Stimulated activated CD8-positive, alpha-beta memory T cell treated with anti-CD3 and anti-CD28 coated beads, Interleukin-4, amount 100 ng/mL, for 24 hours (primary cell): ENCODE measurements at regions not wholly inside any gene's neighbourhood (a gene's known extent, or its start where the extent isn't known, plus 50 kb on each side); places are given as distances from the start of the nearest gene placed in this dataset.

Experiments used
- DNase-seq: peaks from one replicate; pipeline ENCODE4 v3.0.0-alpha.2; 2020; ENCODE audit warnings: low read depth

DNA sequence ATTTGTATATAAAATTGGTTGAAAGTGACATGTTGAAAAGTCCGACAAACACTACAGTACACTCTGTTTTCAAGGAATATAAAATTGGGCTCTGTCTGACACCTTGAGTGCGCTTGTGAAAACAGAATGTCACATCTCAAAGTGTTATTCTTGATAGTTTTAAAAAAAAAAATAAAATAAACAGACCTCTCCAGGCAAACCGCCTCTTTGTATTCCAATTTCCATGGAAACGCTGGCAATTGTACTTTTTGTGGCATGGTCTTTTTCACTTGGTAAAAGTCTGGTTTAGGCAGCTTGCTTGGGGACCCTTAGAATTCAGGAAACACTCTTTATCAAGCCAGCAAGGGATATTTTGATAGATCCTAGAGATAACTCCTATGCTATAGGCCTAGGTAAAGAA lies 302.5 kb downstream of the RAB28 start:
- no peak for DNase-seq

DNA sequence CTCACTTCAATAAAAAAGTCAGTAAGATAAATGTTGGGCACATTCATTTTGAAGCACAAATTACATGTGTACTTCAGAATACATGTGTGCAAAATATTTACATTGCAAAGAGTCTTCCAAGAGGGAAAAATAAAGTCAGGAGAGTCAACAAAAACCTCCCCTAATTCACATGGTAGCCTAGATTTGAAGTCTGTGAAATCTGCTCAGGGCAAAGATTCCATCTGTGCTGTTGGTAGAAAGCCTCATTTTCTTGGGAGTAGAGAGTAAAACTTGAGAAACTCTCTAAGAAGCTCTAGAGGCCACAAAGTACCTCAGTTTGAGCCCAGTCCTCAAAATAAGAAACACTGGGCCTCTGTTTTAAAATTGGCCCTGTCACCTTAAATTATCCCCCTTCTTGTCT lies 303.4 kb downstream of the RAB28 start:
- no peak for DNase-seq

DNA sequence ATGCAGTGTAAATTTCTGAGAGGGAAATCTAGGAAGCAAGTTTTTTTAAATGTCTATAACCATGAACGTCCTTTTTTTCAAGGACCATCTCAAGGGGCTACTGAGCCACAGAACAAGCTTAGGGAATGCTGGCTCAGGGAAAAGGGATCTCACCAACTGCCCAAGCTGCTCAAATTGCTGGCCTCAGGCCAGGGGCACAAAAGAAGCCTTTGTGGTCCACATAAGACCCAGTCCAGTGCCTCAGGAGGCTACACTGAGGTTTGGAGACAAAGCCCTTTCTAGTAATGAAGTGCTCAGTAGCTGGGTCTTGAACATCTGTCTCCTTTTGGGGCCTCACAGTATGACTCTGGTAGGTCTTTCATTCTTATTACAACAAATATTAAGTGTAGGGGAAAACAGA lies 305.5 kb downstream of the RAB28 start:
- DNase-seq, result no peak

DNA sequence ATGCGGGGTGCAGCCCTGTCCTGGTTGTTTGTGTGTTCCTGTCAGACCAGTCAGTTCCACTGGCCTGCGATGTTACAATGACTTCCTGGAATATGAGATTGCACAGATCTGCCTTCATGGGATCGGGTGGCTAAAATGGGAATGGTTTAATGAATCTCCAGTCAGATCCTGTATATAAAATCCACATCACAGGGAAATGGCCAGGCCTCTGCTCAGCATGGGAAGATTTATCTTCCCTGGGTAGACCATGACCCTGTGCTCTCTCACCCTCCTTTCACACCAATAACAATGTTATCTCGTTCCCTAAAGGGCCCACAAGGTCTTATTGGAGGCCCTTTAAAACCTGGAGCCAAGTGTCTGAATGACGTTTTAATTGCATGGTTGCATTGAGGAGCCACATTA lies 307.4 kb downstream of the RAB28 start:
- no peak for DNase-seq

DNA sequence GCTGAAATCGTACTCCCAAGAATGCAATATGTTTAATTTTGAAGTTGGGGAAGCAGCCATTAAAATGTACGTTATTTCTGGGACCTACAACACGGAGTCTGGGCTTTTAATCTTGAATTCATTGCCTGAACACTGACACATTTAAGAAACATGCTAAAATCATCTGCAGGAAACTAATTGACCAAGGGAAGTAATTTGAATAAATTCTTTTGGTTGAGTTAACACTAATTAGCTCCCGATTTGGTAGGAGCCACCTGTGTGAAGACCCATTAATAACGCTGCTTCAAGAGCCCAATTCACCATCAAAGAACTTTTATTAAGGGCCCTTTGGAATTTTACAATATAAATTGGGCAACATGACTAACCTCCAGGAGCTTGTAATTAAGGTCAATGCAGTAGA lies 309.2 kb downstream of the RAB28 start:
- DNase-seq, result no peak

- no peak for DNase-seq
Measured at GRCh38 chr4:13174001-13174400, 310.1 kb downstream of the RAB28 start.

GRCh38 chr4:13171292-13172057 lies 312.7 kb downstream of the RAB28 start:
- DNase-seq, result no peak

DNA sequence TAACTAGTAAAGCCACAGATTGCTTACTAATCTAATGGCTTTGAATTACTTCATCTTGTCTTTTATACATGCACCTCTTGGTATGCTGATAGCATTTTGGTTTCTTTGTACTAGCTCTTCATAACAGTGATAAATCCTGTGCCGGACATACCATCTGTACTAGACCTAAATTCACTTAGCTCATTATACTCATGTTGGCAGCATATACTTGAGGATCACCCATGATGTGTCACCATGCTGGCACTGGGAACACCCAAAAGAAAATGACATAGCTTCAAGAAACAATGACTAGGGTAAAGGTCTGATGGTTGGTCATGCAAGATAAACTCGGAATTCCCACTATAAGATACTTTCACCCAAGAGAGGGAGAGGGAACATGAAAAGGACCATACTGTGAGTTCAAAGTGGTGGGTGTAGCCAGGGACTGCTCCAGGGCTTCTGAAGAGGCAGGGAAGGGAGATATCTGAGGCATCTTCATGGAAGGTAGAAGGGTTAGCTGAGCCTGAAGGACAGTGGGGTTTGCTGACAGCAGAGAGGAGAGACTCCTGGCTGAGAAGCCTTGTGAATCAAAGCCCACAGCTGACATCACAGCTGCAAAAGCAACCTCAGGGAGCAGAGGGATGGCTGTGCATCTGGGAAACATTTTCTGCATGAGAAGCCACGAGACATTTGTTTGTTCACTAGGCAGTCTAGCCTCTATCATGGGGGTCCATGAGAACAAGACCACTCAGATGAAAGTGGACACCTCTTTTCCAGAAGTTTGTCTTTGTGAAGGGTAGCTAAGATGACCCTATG lies 314.2 kb downstream of the RAB28 start:
- no peak for DNase-seq

- no peak for DNase-seq
Measured at GRCh38 chr4:13168326-13168725, 315.8 kb downstream of the RAB28 start.

GRCh38 chr4:13166214-13166613 lies 317.9 kb downstream of the RAB28 start:
- DNase-seq, result no peak

DNA sequence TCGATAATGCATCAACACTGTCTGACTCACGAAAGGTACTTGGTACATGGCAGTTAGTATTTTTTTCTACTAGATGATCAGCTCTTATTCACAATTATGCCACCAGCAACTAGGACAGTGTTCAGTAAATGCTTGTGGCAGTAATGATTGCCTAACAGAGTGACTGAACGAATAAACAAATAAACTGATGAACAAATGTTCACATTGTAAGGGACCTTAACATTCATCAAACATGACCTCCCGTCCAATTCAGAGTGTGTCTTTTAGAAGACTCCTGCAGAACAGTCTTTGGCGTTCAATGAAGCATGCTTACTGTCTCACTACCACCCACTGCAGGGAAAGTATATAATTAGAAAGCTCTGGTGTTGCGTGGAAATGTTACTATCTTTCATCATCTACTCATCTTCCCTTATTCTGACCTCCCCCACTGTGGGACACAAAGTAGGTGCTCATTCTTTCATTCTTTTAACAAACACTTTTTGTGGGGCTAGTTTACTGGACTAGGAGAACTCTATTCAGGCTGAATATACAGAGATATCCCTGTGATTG lies 319.3 kb downstream of the RAB28 start:
- DNase-seq, result no peak

DNA sequence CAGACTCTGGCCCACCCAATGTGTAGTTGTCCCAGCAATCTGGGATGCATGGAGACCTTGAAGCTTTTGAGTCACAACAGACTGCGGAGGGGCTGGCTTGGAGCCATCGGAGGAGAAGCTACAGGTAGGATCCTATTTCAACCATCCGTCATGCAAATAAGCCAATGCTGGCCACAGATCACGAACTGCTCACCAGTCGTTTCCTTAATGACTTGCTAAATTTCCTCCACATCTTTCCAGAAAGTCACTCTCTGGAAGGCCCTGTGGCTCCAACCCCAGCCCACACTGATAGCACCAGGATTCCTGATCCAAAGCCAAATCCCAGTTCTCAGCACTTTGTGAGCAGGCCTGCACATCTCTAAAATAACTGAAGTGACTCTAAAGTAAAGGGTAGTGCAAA lies 321.3 kb downstream of the RAB28 start:
- no peak for DNase-seq

- no peak for DNase-seq
Measured at GRCh38 chr4:13160920-13161319, 323.2 kb downstream of the RAB28 start.

GRCh38 chr4:13159041-13159620 lies 325.0 kb downstream of the RAB28 start:
- DNase-seq, result no peak

DNA sequence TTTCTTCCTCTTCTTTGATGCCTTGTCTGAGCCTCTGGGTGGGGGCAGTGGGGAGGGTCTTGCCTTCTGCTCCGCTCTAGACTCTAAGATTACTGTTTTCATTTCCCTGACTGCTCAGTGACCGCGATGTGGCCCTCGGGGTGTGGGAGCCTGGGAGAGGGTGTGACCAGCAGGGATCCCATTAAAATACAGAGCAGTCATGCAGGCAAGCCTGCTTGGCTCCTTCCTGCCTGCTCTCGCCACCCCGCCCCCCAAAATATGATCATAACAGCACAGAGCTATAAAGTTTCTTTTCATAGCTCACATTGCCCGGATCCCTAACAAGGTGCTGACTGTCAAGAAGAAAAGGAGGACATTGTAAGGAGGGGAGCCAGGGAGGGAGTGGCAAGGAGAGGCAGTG lies 332.9 kb downstream of the RAB28 start:
- DNase-seq, result no peak

DNA sequence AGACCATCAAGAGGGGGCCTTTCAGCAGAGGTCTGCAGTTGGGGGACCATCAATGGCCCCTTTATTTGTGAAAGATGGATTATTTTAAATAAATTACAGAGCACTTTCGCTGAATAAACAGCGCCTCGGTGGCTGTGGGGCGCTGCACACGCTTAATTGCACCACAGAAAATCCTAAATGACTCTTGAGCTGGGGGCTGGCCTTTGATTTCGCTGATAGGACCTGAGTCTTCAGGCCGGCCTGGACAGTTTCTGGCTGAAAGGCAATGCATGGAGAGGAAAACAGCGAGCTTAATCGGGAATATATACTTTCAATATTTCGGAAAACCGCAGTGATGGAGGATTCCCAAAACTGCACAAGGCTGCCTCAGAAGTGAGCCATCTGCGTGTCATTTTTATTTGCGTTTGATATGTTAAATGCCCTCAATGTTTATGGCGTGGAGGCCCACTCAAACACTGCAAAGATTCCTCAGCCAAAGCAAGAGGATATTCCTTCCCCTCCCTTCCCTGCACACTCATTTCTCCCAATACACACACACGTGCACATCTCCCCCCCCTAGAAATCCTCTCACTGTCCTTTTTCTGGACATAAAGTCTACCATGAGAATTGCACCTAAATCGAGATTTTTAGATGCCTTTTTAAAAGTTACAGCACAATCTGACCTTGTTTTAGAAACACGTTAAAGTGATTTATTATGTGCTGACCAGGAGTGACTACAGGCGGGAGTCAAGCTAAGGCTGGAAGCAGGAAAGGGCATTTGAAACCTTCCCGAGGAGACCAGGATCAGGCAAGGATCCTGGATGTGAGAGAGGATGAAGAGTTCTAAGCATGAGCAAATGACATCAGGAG lies 340.7 kb downstream of the RAB28 start:
- DNase-seq, result no peak

DNA sequence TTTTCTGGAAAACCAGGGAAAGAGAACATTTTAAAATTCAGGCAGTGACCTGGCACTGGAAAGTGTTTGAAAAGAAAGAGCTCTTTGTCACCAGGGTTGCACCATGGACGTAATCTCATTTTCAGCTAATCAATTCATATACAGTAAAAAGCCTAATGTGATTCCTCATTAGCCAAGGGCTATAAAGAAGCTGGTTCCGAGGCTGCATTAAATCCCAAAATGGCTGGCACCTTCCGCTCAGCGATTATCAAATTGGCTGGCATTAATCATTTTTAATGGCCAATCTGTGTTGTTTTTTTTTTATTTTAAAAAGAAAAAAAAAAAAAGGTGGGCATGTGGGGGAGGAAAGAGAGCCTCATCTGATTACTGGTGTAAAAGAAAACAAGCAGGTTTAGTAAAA lies 341.4 kb downstream of the RAB28 start:
- no peak for DNase-seq

GRCh38 chr4:13142191-13142590 lies 341.9 kb downstream of the RAB28 start:
- no peak for DNase-seq

- no peak for DNase-seq
Measured at GRCh38 chr4:13137390-13137789, 346.8 kb downstream of the RAB28 start.

DNA sequence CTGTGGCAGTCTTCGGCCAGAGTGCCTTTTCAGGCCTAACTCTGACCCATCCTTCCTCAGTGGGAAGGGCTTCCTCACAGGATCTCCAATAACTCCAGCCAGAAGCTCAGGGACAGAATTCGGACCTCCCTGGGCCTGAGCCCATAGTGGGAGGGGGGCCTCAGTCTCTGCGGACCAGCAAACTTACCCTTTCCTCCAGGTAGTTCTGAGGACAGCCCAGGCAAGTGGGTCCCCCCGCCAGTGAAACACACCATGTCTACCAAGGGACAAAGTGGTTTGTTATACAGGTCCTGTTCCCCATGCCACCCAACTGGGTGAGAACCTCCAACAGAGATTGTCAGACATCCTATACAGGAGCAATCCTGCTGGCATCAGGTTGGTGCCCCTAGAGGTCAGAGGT lies 350.4 kb downstream of the RAB28 start:
- no peak for DNase-seq

DNA sequence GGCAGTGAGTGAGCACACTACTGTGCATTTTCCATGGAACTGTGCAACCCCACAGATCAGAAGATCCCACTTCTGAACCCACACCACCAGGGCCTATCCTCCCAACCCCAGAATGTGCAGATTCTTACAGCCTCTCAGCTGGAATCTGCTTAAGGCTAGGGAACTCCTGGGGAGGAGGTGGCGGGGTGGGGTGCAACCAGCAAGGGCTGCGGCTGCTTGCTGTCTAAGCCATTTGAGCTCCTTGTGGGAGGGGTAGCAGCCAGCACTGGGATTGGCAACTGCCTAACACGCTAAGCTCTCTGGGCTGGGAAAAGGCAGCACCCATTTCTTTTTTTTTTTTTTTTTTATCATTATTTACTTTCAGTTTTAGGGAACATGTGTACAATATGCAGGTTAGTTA lies 353.3 kb downstream of the RAB28 start:
- DNase-seq, result no peak

GRCh38 chr4:13129095-13129494 lies 355.0 kb downstream of the RAB28 start:
- DNase-seq, result no peak
